ENCODE measurements at regions not wholly inside any gene's neighbourhood (a gene's known extent, or its start where the extent isn't known, plus 50 kb on each side); places are given as distances from the start of the nearest gene placed in this dataset.
"Not testable (repeated sequence)": the region's sequence is repeated elsewhere in the genome, so short reads cannot be mapped to it uniquely, and the experiment has no call there.

GRCh38 chr5:130724658-130725057, 440.4 kb downstream of the HINT1 start:
- DNase-seq (ENCODE audit: low spot score): no peak

- DNase-seq (ENCODE audit: low spot score): peak; percentile 16
Observed at GRCh38 chr5:130720355-130720754, 444.7 kb downstream of the HINT1 start.

GRCh38 chr5:130715541-130715940, 449.5 kb downstream of the HINT1 start:
- DNase-seq (ENCODE audit: low spot score): no peak

- DNase-seq (ENCODE audit: low spot score): no peak
Observed at GRCh38 chr5:130714200-130714599, 450.9 kb downstream of the HINT1 start.

GRCh38 chr5:130712324-130712723, 452.7 kb downstream of the HINT1 start:
- DNase-seq (ENCODE audit: low spot score): no peak

GRCh38 chr5:130710596-130710995, 454.5 kb downstream of the HINT1 start:
- no peak for DNase-seq (ENCODE audit: low spot score)

- DNase-seq (ENCODE audit: low spot score): no peak
Observed at GRCh38 chr5:130708754-130709153, 456.3 kb downstream of the HINT1 start.

- DNase-seq (ENCODE audit: low spot score): no peak
Observed at GRCh38 chr5:130706696-130707095, 458.4 kb downstream of the HINT1 start.

GRCh38 chr5:130705368-130705767, 459.7 kb downstream of the HINT1 start:
- no peak for DNase-seq (ENCODE audit: low spot score)

- no peak for DNase-seq (ENCODE audit: low spot score)
Observed at GRCh38 chr5:130693509-130693908, 471.5 kb downstream of the HINT1 start.

GRCh38 chr5:130692770-130693169, 472.3 kb downstream of the HINT1 start:
- DNase-seq (ENCODE audit: low spot score): no peak

GRCh38 chr5:130689831-130690230, 475.2 kb downstream of the HINT1 start:
- DNase-seq (ENCODE audit: low spot score): no peak

- no peak for DNase-seq (ENCODE audit: low spot score)
Observed at GRCh38 chr5:130687085-130687733, 477.8 kb downstream of the HINT1 start.

- DNase-seq (ENCODE audit: low spot score): no peak
Observed at GRCh38 chr5:130678637-130679036, 486.4 kb downstream of the HINT1 start.

- DNase-seq (ENCODE audit: low spot score): no peak
Observed at GRCh38 chr5:130666462-130666861, 498.6 kb downstream of the HINT1 start.

- DNase-seq (ENCODE audit: low spot score): peak; percentile 11
Observed at GRCh38 chr5:130652176-130652575, 512.9 kb downstream of the HINT1 start.

GRCh38 chr5:130651440-130651839, 513.6 kb downstream of the HINT1 start:
- DNase-seq (ENCODE audit: low spot score): no peak

GRCh38 chr5:130643321-130643720, 521.7 kb downstream of the HINT1 start:
- DNase-seq (ENCODE audit: low spot score): no peak

GRCh38 chr5:130642461-130642860, 522.6 kb downstream of the HINT1 start:
- DNase-seq (ENCODE audit: low spot score): no peak

GRCh38 chr5:130627145-130627544, 537.9 kb downstream of the HINT1 start:
- DNase-seq (ENCODE audit: low spot score): no peak

- no peak for DNase-seq (ENCODE audit: low spot score)
Observed at GRCh38 chr5:130624805-130625204, 540.3 kb downstream of the HINT1 start.

GRCh38 chr5:130616161-130616560, 548.9 kb downstream of the HINT1 start:
- DNase-seq (ENCODE audit: low spot score): no peak

GRCh38 chr5:130605234-130605633, 559.8 kb downstream of the HINT1 start:
- no peak for DNase-seq (ENCODE audit: low spot score)

GRCh38 chr5:130596647-130597046, 568.4 kb downstream of the HINT1 start:
- not testable (repeated sequence) for DNase-seq (ENCODE audit: low spot score)

Measured in AG20443 (cell line).